ENCODE measurements at regions not wholly inside any gene's neighbourhood (a gene's known extent, or its start where the extent isn't known, plus 50 kb on each side); places are given as distances from the start of the nearest gene placed in this dataset.

- ChIA-PET CTCF (ENCODE audit: partially characterized antibody) (no interaction called here), POLR2A (ENCODE audit: partially characterized antibody) (no interaction called here)
- H2BK12ac ChIP-seq (ENCODE audit: low read depth, low read length), result no peak overlapping the region
- H3K23me2 ChIP-seq (ENCODE audit: low read depth, low read length), result no peaks in the 10 kb centered on the region
- no peak overlapping the region for H2BK20ac ChIP-seq (ENCODE audit: low read length)
- H3K79me1 ChIP-seq (ENCODE audit: low read depth, low read length), result no peaks in the 10 kb centered on the region
- H3K14ac ChIP-seq (ENCODE audit: insufficient read length), result no peak overlapping the region
- H3K18ac ChIP-seq (ENCODE audit: extremely low read depth, low read length), result no peak overlapping the region
- no peak overlapping the region for H3K4ac ChIP-seq (replicated peaks; ENCODE audit: insufficient read length, low read depth, low read length)
- DNase-seq (ENCODE audit: low read depth in 1 of 2, low spot score in 2 of 2), result no peak
- no peak overlapping the region for H4K5ac ChIP-seq (ENCODE audit: insufficient read length, low read depth, low read length)
- no peak overlapping the region for H4K91ac ChIP-seq (replicated peaks; ENCODE audit: insufficient read length, low read length)
- H3K4me3 ChIP-seq (ENCODE audit: extremely low read depth in 1 of 4, insufficient read depth in 2 of 4, low read depth in 3 of 4, low read length in 4 of 4), result no peak overlapping the region
- no peak overlapping the region for H3K4me2 ChIP-seq (ENCODE audit: insufficient read depth in 1 of 2, low read depth in 2 of 2, low read length in 2 of 2)
- H3K79me2 ChIP-seq (ENCODE audit: control insufficient read depth in 1 of 2, insufficient read depth in 2 of 2, low read length in 2 of 2), result no peaks in the 10 kb centered on the region
- no peak overlapping the region for H3K9ac ChIP-seq (replicated peaks in 1 of 4; ENCODE audit: extremely low read depth in 1 of 4, low read depth in 3 of 4, low read length in 3 of 4)
- no peaks in the 10 kb centered on the region for H4K20me1 ChIP-seq (replicated peaks in 1 of 2; ENCODE audit: control insufficient read depth in 1 of 2, insufficient read depth in 2 of 2, low read length in 2 of 2)
- H3K27ac ChIP-seq (ENCODE audit: low read depth, low read length), result no peak overlapping the region
- no peaks in the 10 kb centered on the region for H3K9me3 ChIP-seq (ENCODE audit: insufficient read depth in 2 of 2, low read depth in 1 of 2, low read length in 1 of 2)
- no peak overlapping the region for H4K8ac ChIP-seq (ENCODE audit: extremely low read depth, insufficient read depth, low read length)
- no peak overlapping the region for H2AFZ ChIP-seq (ENCODE audit: low read length)
- no peaks in the 10 kb centered on the region for H3K36me3 ChIP-seq (ENCODE audit: control insufficient read depth in 2 of 4, insufficient read depth in 4 of 4, low read length in 3 of 4)
- TF ChIP-seq BRCA1 (IDR thresholded peaks at IDR 0.05; ENCODE audit: low read depth, low read length) (no peak), BCL11A (IDR thresholded peaks at IDR 0.05; ENCODE audit: low read depth in 2 of 2, low read length in 2 of 2) (no peak), HDAC2 (IDR thresholded peaks at IDR 0.05; ENCODE audit: borderline replicate concordance in 1 of 2, low read depth in 2 of 2, low read length in 2 of 2) (no peak), SP4 (IDR thresholded peaks at IDR 0.05; ENCODE audit: low read length) (no peak), RNF2 (IDR thresholded peaks at IDR 0.05; ENCODE audit: borderline replicate concordance, low read depth, low read length, missing control alignments, poor library complexity, severe bottlenecking) (no peak), SP2 (IDR thresholded peaks at IDR 0.05; ENCODE audit: low read length) (no peak), SUZ12 (IDR thresholded peaks at IDR 0.05; ENCODE audit: low read length) (no peak), JUN (IDR thresholded peaks at IDR 0.05; ENCODE audit: low read depth, low read length) (no peak), POU5F1 (IDR thresholded peaks at IDR 0.05; ENCODE audit: low read depth, low read length) (no peak), RXRA (IDR thresholded peaks at IDR 0.05; ENCODE audit: insufficient read depth, low read depth, low read length) (no peak), BACH1 (IDR thresholded peaks at IDR 0.05; ENCODE audit: low read length) (no peak), FOSL1 (IDR thresholded peaks at IDR 0.05; ENCODE audit: insufficient read depth, low read depth, low read length) (no peak), TAF1 (IDR thresholded peaks at IDR 0.05; ENCODE audit: low read depth, low read length) (no peak), CEBPB (IDR thresholded peaks at IDR 0.05; ENCODE audit: low read depth, low read length) (no peak)
- H2BK5ac ChIP-seq (ENCODE audit: low read depth, low read length), result no peak overlapping the region
- no peak overlapping the region for H2AK5ac ChIP-seq (ENCODE audit: low read depth, low read length)
- no peaks in the 10 kb centered on the region for H3K27me3 ChIP-seq (replicated peaks in 1 of 4; ENCODE audit: control insufficient read depth in 3 of 4, extremely low read depth in 1 of 4, insufficient read depth in 3 of 4, low read length in 3 of 4)
- no peak overlapping the region for H2BK15ac ChIP-seq (ENCODE audit: low read length)
- no peak overlapping the region for H3K23ac ChIP-seq (ENCODE audit: insufficient read length)
- no peak overlapping the region for H3K56ac ChIP-seq (replicated peaks; ENCODE audit: insufficient read length, low read depth, low read length)
- H2BK120ac ChIP-seq (replicated peaks; ENCODE audit: low read depth, low read length), result no peak overlapping the region
- 93% methylated on average over 3 of the region's 3 CpGs; no CpG with 5 or more reads in 1 of the 2 experiments for WGBS, 2 experiments (ENCODE audit: extremely low coverage in 1 of 2, insufficient coverage in 1 of 2, insufficient read length in 1 of 2, insufficient replicate concordance in 2 of 2, low coverage in 1 of 2, low lambda C conversion rate in 2 of 2, missing lambda C conversion rate in 1 of 2)
- no peak for FAIRE-seq
- no peaks in the 10 kb centered on the region for H3K4me1 ChIP-seq (replicated peaks in 1 of 4; ENCODE audit: control insufficient read depth in 3 of 4, insufficient read depth in 4 of 4, low read length in 3 of 4)
Observed at GRCh38 chr6:145383428-145383827, 351.9 kb downstream of the EPM2A start.

Measured in H1 (cell line).